Right atrium auricular region (tissue), 2 donors: ENCODE measurements at regions not wholly inside any gene's neighbourhood (a gene's known extent, or its start where the extent isn't known, plus 50 kb on each side); places are given as distances from the start of the nearest gene placed in this dataset.

Experiments used
- DNase-seq: peaks from one replicate; pipeline ENCODE4 v3.0.0-alpha.2; 2019; ENCODE audit warnings: low spot score
- H3K27ac ChIP-seq, 2 donors: fragments of 200-600 bp; sonication (generic); 1 replicate in 1 of 2; 2 replicates in 1 of 2; pipeline ENCODE4 v1.5.1; 2016 to 2019
- H3K27me3 ChIP-seq, 2 donors: fragments of 200-600 bp; sonication (generic); one replicate each; pipeline versions ENCODE4 v1.5.1 to v1.6.0; 2017 to 2019
- H3K36me3 ChIP-seq: fragments of 200-600 bp; sonication (generic); one replicate; pipeline ENCODE4 v1.5.1; 2016
- H3K4me1 ChIP-seq, 2 donors: fragments of 200-600 bp; sonication (generic); one replicate each; pipeline versions ENCODE4 v1.5.1 to v1.6.0; 2017 to 2019
- H3K4me3 ChIP-seq, 2 donors: fragments of 200-600 bp; sonication (generic); 1 replicate in 1 of 2; 2 replicates in 1 of 2; pipeline ENCODE4 v1.5.1; 2017 to 2019; ENCODE audit warnings: mild to moderate bottlenecking in 1 of 2, moderate library complexity in 1 of 2
- H3K9me3 ChIP-seq, 2 donors: fragments of 200-600 bp; sonication (generic); one replicate each; pipeline ENCODE4 v1.5.1; 2019
- TF ChIP-seq, protein P1 (sequence below), 2 donors: fragments of 200-600 bp; sonication (generic); IDR thresholded peaks; one replicate each; pipeline ENCODE4 v1.5.1; 2019; ENCODE audit warnings: antibody characterized with exemption in 2 of 2

- H3K27me3 ChIP-seq, result no peaks in the 10 kb centered on the region
- H3K9me3 ChIP-seq, result no peaks in the 10 kb centered on the region
- no peak for DNase-seq
- H3K4me3 ChIP-seq, result no peak overlapping the region
- no peaks in the 10 kb centered on the region for H3K36me3 ChIP-seq
- H3K4me1 ChIP-seq, result no peaks in the 10 kb centered on the region
- H3K27ac ChIP-seq, result no peak overlapping the region
- TF ChIP-seq, protein P1, sequence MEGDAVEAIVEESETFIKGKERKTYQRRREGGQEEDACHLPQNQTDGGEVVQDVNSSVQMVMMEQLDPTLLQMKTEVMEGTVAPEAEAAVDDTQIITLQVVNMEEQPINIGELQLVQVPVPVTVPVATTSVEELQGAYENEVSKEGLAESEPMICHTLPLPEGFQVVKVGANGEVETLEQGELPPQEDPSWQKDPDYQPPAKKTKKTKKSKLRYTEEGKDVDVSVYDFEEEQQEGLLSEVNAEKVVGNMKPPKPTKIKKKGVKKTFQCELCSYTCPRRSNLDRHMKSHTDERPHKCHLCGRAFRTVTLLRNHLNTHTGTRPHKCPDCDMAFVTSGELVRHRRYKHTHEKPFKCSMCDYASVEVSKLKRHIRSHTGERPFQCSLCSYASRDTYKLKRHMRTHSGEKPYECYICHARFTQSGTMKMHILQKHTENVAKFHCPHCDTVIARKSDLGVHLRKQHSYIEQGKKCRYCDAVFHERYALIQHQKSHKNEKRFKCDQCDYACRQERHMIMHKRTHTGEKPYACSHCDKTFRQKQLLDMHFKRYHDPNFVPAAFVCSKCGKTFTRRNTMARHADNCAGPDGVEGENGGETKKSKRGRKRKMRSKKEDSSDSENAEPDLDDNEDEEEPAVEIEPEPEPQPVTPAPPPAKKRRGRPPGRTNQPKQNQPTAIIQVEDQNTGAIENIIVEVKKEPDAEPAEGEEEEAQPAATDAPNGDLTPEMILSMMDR (IDR thresholded peaks at IDR 0.05), result no peak
Measured at GRCh38 chr3:165518346-165518745, 318.9 kb downstream of the BCHE start.

DNA sequence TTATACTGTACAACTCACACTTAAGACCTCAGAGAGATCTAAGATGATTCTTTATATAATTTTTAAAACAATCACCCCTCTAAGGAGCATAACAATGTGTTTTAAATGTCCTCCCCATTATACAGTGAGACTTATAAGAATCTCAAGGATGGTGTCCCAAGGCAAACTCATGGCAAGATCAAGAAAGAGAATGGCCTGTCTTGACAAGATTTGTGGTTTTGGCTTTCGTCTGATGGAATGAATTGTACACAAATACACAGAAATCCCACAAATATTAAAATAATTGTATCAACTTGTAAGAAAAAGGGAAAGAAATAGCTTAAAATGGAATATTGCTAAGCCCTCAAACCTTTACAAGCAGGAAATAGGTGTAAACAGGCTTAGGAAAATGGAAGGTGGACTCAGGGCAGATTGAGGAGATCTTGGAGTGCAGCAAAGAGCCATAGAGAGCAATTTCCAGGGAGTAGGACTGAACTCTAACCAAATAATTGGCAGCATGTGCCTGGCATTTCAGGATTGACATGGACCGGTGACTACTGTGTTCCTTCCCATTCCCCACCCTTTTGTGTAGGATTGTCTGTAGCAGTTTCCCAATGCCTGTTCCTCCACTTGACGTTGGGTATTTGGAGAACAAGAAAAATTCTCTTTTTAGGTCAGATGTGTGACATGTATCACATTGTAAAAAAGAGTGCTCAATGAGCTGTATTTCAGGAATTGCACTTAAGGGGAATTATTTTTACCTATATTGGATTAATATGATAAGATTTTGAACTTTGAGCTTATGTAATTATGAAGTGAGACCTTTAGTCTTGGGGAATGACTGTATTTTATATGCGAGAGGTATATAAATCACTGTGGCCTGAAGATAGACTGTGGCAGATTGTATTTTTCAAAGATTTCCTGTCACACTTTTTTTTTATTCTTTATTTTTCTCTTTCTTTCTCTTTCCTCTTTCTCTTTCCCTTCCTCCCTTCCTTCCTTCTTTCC, 317.8 kb upstream of the SLITRK3 start:
- no peak for DNase-seq
- Histone ChIP-seq H3K9me3 (no peaks in the 10 kb centered on the region), H3K4me1 (no peaks in the 10 kb centered on the region), H3K27me3 (no peaks in the 10 kb centered on the region), H3K4me3 (no peak overlapping the region), H3K27ac (no peak overlapping the region), H3K36me3 (no peaks in the 10 kb centered on the region)
- TF ChIP-seq, protein P1 (IDR thresholded peaks at IDR 0.05), result no peak

DNA sequence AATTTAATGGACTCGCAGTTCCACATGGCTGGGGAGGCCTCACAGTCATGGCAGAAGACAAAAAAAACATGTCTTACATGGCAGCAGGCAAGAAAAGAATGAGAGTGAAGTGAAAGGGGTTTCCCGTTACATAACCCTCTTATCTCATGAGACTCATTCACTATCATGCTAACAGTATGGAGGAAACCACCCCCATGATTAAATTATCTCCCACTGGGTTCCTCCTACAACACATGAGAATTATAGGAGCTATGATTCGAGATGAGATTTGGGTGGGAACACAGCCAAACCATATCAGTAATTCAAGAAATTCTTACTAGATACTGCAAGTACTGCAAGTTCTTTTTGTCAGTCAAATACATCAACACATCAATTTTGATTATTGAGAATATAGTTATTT, 311.4 kb upstream of the SLITRK3 start:
- TF ChIP-seq, protein P1 (IDR thresholded peaks at IDR 0.05), result no peak
- no peaks in the 10 kb centered on the region for H3K4me1 ChIP-seq
- no peak for DNase-seq

GRCh38 chr3:165507060-165507459, 310.9 kb upstream of the SLITRK3 start:
- Histone ChIP-seq H3K4me1 (no peaks in the 10 kb centered on the region), H3K36me3 (no peaks in the 10 kb centered on the region)
- TF ChIP-seq, protein P1 (IDR thresholded peaks at IDR 0.05), result no peak

More for the DNA sequence above, 311.4 kb upstream of the SLITRK3 start:
- Histone ChIP-seq H3K27ac (no peak overlapping the region), H3K27me3 (no peaks in the 10 kb centered on the region), H3K36me3 (no peaks in the 10 kb centered on the region), H3K4me3 (no peak overlapping the region), H3K9me3 (peaks cover 0 to 6% of the 10 kb centered on the region in 2 donors)

GRCh38 chr3:165505657-165506056, 309.5 kb upstream of the SLITRK3 start:
- H3K36me3 ChIP-seq, result no peaks in the 10 kb centered on the region
- no peak overlapping the region for H3K27ac ChIP-seq
- H3K4me1 ChIP-seq, result no peaks in the 10 kb centered on the region
- TF ChIP-seq, protein P1 (IDR thresholded peaks at IDR 0.05), result no peak
- DNase-seq, result no peak
- H3K4me3 ChIP-seq, result no peak overlapping the region
- H3K9me3 ChIP-seq, result peaks cover 0 to 6% of the 10 kb centered on the region in 2 donors
- H3K27me3 ChIP-seq, result no peaks in the 10 kb centered on the region

More at GRCh38 chr3:165507060-165507459, 310.9 kb upstream of the SLITRK3 start:
- Histone ChIP-seq H3K27ac (no peak overlapping the region), H3K27me3 (no peaks in the 10 kb centered on the region), H3K4me3 (no peak overlapping the region), H3K9me3 (peaks cover 0 to 6% of the 10 kb centered on the region in 2 donors)
- no peak for DNase-seq
